NT2/D1 (cell line): ENCODE measurements at regions not wholly inside any gene's neighbourhood (a gene's known extent, or its start where the extent isn't known, plus 50 kb on each side); places are given as distances from the start of the nearest gene placed in this dataset.

Source experiments
- DNase-seq: peaks from one replicate; pipeline ENCODE4 v3.0.0-alpha.2; 2011; ENCODE audit warnings: low read depth, low spot score
- H3K27me3 ChIP-seq: 2 replicates; pipeline ENCODE4 v1.6.0; 2011; ENCODE audit warnings: mild to moderate bottlenecking; ENCODE audit not compliant: insufficient read length, insufficient read depth
- H3K36me3 ChIP-seq: 2 replicates; pipeline ENCODE4 v1.6.1; 2011; ENCODE audit warnings: mild to moderate bottlenecking, low read length, mixed read lengths; ENCODE audit not compliant: insufficient read depth, insufficient read length
- H3K4me1 ChIP-seq: 2 replicates; pipeline ENCODE4 v1.5.1; 2011; ENCODE audit not compliant: insufficient read depth, insufficient read length
- H3K4me3 ChIP-seq: 2 replicates; pipeline ENCODE4 v1.5.1; 2011; ENCODE audit warnings: low read depth; ENCODE audit not compliant: insufficient read length
- H3K9ac ChIP-seq: 2 replicates; pipeline ENCODE4 v1.6.0; 2011; ENCODE audit warnings: low read depth; ENCODE audit not compliant: insufficient read length
- H3K9me3 ChIP-seq: 2 replicates; pipeline ENCODE4 v1.5.1; 2011; ENCODE audit warnings: mild to moderate bottlenecking, low read length; ENCODE audit not compliant: insufficient read depth
- SUZ12 ChIP-seq: IDR thresholded peaks from 2 replicates; pipeline ENCODE4 v1.6.1; 2011; ENCODE audit not compliant: insufficient read length, insufficient read depth; ENCODE audit errors: extremely low read depth
- YY1 ChIP-seq: IDR thresholded peaks from 2 replicates; pipeline ENCODE4 v1.6.1; 2011; ENCODE audit not compliant: insufficient read length, insufficient read depth
- ZNF274 ChIP-seq: IDR thresholded peaks from 2 replicates; pipeline ENCODE4 v1.6.1; 2011; ENCODE audit warnings: mild to moderate bottlenecking, low read depth, low read length

GRCh38 chr18:51425475-51425874 is 228.0 kb upstream of the MEX3C start:
- H3K4me3 ChIP-seq = no peak overlapping the region

DNA sequence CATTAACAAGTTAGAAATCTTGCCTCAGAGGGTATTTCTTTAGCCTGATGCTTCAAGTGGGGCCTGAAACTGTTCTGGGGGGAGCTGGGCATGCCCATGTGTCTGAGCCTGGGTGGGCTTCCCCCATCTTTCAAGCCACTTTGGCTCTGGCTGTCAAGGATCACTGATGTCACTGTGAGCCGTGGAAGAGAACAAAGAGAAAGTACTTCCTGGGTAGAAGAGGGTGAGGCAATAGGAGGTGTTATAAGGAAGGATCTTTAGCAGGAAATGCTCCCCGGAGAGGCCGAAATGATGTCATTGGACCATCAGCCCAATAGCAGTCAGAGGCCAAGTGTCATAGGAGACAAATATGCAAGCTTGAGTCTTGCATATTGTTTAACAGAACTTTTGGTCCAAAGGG is 228.4 kb upstream of the MEX3C start:
- Histone ChIP-seq H3K4me3 (no peak overlapping the region), H3K36me3 (no peaks in the 10 kb centered on the region), H3K9me3 (no peaks in the 10 kb centered on the region), H3K9ac (no peak overlapping the region), H3K4me1 (no peaks in the 10 kb centered on the region), H3K27me3 (no peaks in the 10 kb centered on the region)
- no peak for DNase-seq
- TF ChIP-seq YY1 = no peak
- TF ChIP-seq SUZ12 = no peak
- TF ChIP-seq ZNF274 = no peak

More at GRCh38 chr18:51425475-51425874, 228.0 kb upstream of the MEX3C start:
- TF ChIP-seq YY1 (no peak), SUZ12 (no peak), ZNF274 (no peak)
- DNase-seq = no peak
- H3K9me3 ChIP-seq = no peaks in the 10 kb centered on the region
- H3K27me3 ChIP-seq = no peaks in the 10 kb centered on the region
- no peak overlapping the region for H3K9ac ChIP-seq
- no peaks in the 10 kb centered on the region for H3K4me1 ChIP-seq
- H3K36me3 ChIP-seq = no peaks in the 10 kb centered on the region

DNA sequence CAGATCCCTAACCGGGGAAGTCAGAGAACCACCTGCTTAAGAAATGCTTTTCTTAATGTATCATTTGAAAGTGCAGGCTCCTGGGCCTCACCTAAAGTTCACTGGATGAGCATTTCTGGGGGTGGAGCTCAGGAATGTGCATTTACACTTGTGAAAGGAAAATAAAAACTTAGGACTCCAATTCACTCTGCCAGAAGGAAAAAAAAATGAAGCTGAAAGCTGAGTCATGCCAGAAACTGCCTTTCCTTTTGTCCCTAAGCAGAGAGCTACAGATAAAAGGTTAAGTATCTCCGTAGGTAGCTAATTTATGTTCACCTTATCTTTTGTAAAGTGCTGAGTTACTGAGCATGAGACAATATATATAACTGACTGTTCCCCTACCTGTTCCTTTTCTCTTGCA is 229.5 kb upstream of the MEX3C start:
- Histone ChIP-seq H3K9ac (no peak overlapping the region), H3K27me3 (no peaks in the 10 kb centered on the region), H3K4me3 (no peak overlapping the region), H3K4me1 (no peaks in the 10 kb centered on the region), H3K9me3 (no peaks in the 10 kb centered on the region), H3K36me3 (no peaks in the 10 kb centered on the region)
- no peak for DNase-seq
- no peak for TF ChIP-seq ZNF274
- no peak for TF ChIP-seq YY1
- no peak for TF ChIP-seq SUZ12

DNA sequence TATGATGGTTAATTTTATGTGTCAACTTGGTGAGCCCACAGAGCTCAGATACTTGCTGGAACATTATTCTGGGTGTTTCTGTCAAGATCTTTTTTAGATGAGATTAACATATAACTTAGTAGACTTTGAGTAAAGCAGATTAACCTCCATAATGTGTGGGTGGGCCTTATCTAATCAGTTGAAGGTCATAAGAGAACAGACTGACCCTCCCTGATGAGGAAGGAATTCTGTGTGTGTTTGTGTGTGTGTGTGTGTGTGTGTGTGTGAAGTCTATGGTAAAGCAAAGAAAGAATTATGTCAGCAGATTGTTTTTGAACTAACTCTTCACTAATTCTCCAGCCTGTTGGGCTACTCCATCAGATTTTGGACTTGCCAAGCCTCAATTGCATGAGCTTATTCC is 232.2 kb upstream of the MEX3C start:
- no peaks in the 10 kb centered on the region for H3K9me3 ChIP-seq
- no peak for TF ChIP-seq ZNF274
- no peak for TF ChIP-seq YY1
- TF ChIP-seq SUZ12 = no peak
- no peaks in the 10 kb centered on the region for H3K27me3 ChIP-seq
- H3K4me3 ChIP-seq = no peak overlapping the region
- no peaks in the 10 kb centered on the region for H3K4me1 ChIP-seq
- DNase-seq = no peak
- no peaks in the 10 kb centered on the region for H3K36me3 ChIP-seq
- H3K9ac ChIP-seq = no peak overlapping the region

DNA sequence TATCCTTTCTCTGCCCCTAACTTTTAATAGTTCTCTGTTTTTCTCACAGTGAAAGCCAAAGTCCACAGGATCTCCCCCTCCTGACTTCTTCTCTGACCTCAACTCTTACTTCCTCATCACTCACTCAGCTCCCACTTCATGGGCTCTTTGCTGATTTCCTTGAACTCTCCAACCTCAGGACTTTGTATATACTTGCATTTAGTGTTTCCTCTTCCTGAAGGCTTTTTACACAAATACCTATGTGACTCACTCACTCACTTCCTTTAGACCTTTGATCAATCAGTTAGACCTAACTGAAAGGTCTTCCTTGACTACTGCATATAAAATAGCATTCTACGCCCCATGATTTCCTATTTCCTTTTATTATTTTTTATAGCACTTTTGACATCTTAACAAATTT is 233.1 kb upstream of the MEX3C start:
- Histone ChIP-seq H3K36me3 (no peaks in the 10 kb centered on the region), H3K4me3 (no peak overlapping the region), H3K9ac (no peak overlapping the region), H3K27me3 (no peaks in the 10 kb centered on the region), H3K9me3 (no peaks in the 10 kb centered on the region), H3K4me1 (no peaks in the 10 kb centered on the region)
- no peak for TF ChIP-seq YY1
- no peak for TF ChIP-seq SUZ12
- TF ChIP-seq ZNF274 = no peak
- DNase-seq = no peak

DNA sequence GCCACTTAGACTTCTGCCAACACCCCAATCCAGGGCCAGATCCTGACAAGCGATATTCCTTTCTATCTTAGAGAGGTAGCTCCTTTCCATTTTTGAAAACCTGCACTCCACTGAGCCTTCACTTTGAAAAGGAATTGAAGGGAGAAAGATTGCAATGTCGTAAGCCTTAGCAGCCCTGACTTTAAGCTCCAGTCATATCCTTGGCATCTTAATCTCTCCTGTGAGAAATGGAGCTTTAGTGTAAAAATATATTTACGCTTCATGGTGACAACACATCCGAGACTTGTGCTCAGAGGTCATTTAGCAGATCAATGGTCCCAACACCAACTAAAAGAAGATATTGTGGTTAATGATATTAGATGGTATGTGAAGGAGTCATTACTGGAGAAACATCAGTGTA is 235.8 kb upstream of the MEX3C start:
- no peaks in the 10 kb centered on the region for H3K4me1 ChIP-seq
- H3K36me3 ChIP-seq = no peaks in the 10 kb centered on the region
- DNase-seq = no peak
- H3K27me3 ChIP-seq = no peaks in the 10 kb centered on the region
- no peak overlapping the region for H3K9ac ChIP-seq
- no peak overlapping the region for H3K4me3 ChIP-seq
- no peaks in the 10 kb centered on the region for H3K9me3 ChIP-seq
- TF ChIP-seq YY1 (no peak), SUZ12 (no peak), ZNF274 (no peak)

DNA sequence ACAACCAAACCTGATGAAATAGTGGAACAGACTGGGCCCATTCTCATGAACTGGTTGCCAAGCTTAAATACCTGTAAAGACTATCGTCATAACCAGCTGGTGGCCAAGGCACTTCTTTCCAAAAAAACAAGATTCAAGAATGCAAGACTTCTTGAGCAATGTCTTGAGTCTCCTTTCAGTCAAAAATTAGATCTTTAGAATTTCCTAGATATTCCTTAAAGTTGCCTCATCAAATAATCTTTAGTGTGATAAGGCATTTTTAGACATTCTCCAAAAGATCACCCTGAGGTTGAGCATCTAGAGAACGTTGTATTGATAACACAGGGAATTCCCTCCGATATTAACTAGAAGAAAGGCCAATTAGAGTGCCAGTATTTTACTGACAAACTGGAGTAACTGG is 236.4 kb upstream of the MEX3C start:
- no peak for TF ChIP-seq SUZ12
- no peak for TF ChIP-seq ZNF274
- TF ChIP-seq YY1 = no peak
- no peaks in the 10 kb centered on the region for H3K4me1 ChIP-seq
- H3K36me3 ChIP-seq = no peaks in the 10 kb centered on the region
- H3K9ac ChIP-seq = no peak overlapping the region
- no peaks in the 10 kb centered on the region for H3K27me3 ChIP-seq
- DNase-seq = no peak
- no peak overlapping the region for H3K4me3 ChIP-seq
- no peaks in the 10 kb centered on the region for H3K9me3 ChIP-seq
